Spleen (tissue), 11 donors: ENCODE measurements at regions not wholly inside any gene's neighbourhood (a gene's known extent, or its start where the extent isn't known, plus 50 kb on each side); places are given as distances from the start of the nearest gene placed in this dataset.

Source experiments
- DNase-seq: peaks from one replicate; pipeline ENCODE4 v3.0.0-alpha.2; 2020
- H3K27ac ChIP-seq, 8 donors: fragments of 200-600 bp; sonication (generic) in 7 of 8; 1 replicate in 4 of 8; 2 replicates in 4 of 8; pipeline versions ENCODE4 v1.5.0 to v1.8.0; 2016 to 2021; ENCODE audit warnings: inconsistent platforms in 4 of 8, mild to moderate bottlenecking in 4 of 8, moderate library complexity in 1 of 8
- H3K27me3 ChIP-seq, 7 donors: fragments of 200-600 bp; sonication (generic) in 6 of 7; replicated peaks in 1 of 7; 1 replicate in 4 of 7; 2 replicates in 3 of 7; pipeline versions ENCODE4 v1.5.0 to v1.8.0; 2016 to 2021; ENCODE audit warnings: inconsistent platforms in 3 of 7, mild to moderate bottlenecking in 1 of 7
- H3K36me3 ChIP-seq, 6 donors: fragments of 200-600 bp; sonication (generic) in 5 of 6; 1 replicate in 4 of 6; 2 replicates in 2 of 6; pipeline versions ENCODE4 v1.5.0 to v1.8.0; 2016 to 2021; ENCODE audit warnings: inconsistent platforms in 2 of 6
- H3K4me1 ChIP-seq, 6 donors: fragments of 200-600 bp; sonication (generic) in 5 of 6; 1 replicate in 3 of 6; 2 replicates in 3 of 6; pipeline versions ENCODE4 v1.5.0 to v1.8.0; 2016 to 2021; ENCODE audit warnings: inconsistent platforms in 3 of 6
- H3K4me3 ChIP-seq, 8 donors: fragments of 200-600 bp; sonication (generic) in 7 of 8; 1 replicate in 4 of 8; 2 replicates in 4 of 8; pipeline versions ENCODE4 v1.5.0 to v1.8.0; 2016 to 2021; ENCODE audit warnings: inconsistent platforms in 4 of 8, mild to moderate bottlenecking in 4 of 8, moderate library complexity in 2 of 8
- H3K9me3 ChIP-seq, 8 donors: fragments of 200-600 bp; sonication (generic) in 7 of 8; 1 replicate in 4 of 8; 2 replicates in 4 of 8; pipeline versions ENCODE4 v1.5.0 to v1.8.0; 2016 to 2021; ENCODE audit warnings: inconsistent platforms in 4 of 8
- POLR2A ChIP-seq, 3 donors: fragments of 450-650 bp; IDR thresholded peaks; one replicate each; pipeline ENCODE4 v1.5.1; 2017; ENCODE audit warnings: antibody characterized with exemption in 3 of 3, mild to moderate bottlenecking in 1 of 3
- POLR2AphosphoS5 ChIP-seq, 3 donors: sonication (generic); formaldehyde crosslinking; IDR thresholded peaks; one replicate each; pipeline ENCODE4 v1.5.1; 2017; ENCODE audit warnings: antibody characterized with exemption in 3 of 3
- WGBS, 5 donors: extraction: QIAGEN DNeasy Blood & Tissue Kit in 3 of 5; methylation state at CpG; one replicate each; pipeline versions ENCODE4 v1.1.5 to v1.1.7; 2013 to 2018; 5-methylcytosine and 5-hydroxymethylcytosine counted together
- intact Hi-C: fragments of 100-400 bp; cut with DNase I; formaldehyde crosslinking; loops from one replicate; pipeline ENCODE4 v1.15.0; 2023; ENCODE audit warnings: low total_unique reads
- TF ChIP-seq, protein P1 (sequence below), 11 experiments: fragments of 200-600 bp in 7 of 11; fragments of 450-650 bp in 4 of 11; sonication (generic) in 4 of 11; IDR thresholded peaks in 8 of 11; conservative IDR thresholded peaks in 3 of 11; 1 replicate in 7 of 11; 2 replicates in 4 of 11; pipeline versions ENCODE4 v1.4.0 to v1.8.0; 2016 to 2021; ENCODE audit warnings: antibody characterized with exemption in 11 of 11, inconsistent platforms in 4 of 11, mild to moderate bottlenecking in 1 of 11
- donor health status: healthy with polysubstance abuse.
- donor health status: DM: no; HTN: no; CAD: no; lungs with moderate emphysema.
- donor health status: DM: no; HTN: no; CAD: no.
- donor health status: Bipolar disorder and iron deficiency.
- donor health status: healthy.
- donor health status: DM: no; HTN: no; CAD: no.
- donor health status: DM: yes; HTN: yes; CAD: no.

- no peaks in the 10 kb centered on the region for H3K27me3 ChIP-seq
- no peaks in the 10 kb centered on the region for H3K36me3 ChIP-seq
- H3K4me1 ChIP-seq = no peaks in the 10 kb centered on the region
- intact Hi-C loops = no loop called here
- TF ChIP-seq, protein P1, sequence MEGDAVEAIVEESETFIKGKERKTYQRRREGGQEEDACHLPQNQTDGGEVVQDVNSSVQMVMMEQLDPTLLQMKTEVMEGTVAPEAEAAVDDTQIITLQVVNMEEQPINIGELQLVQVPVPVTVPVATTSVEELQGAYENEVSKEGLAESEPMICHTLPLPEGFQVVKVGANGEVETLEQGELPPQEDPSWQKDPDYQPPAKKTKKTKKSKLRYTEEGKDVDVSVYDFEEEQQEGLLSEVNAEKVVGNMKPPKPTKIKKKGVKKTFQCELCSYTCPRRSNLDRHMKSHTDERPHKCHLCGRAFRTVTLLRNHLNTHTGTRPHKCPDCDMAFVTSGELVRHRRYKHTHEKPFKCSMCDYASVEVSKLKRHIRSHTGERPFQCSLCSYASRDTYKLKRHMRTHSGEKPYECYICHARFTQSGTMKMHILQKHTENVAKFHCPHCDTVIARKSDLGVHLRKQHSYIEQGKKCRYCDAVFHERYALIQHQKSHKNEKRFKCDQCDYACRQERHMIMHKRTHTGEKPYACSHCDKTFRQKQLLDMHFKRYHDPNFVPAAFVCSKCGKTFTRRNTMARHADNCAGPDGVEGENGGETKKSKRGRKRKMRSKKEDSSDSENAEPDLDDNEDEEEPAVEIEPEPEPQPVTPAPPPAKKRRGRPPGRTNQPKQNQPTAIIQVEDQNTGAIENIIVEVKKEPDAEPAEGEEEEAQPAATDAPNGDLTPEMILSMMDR (IDR thresholded peaks at IDR 0.05 in 8 of 11, conservative IDR thresholded peaks at IDR 0.05 in 3 of 11) = no peak
- no peak for TF ChIP-seq POLR2AphosphoS5 (IDR thresholded peaks at IDR 0.05)
- TF ChIP-seq POLR2A (IDR thresholded peaks at IDR 0.05) = no peak
- no peak overlapping the region for H3K27ac ChIP-seq
- peaks cover 0 to 4% (median 0%) of the 10 kb centered on the region in 8 donors for H3K9me3 ChIP-seq
- DNase-seq = no peak
- no peak overlapping the region for H3K4me3 ChIP-seq
- WGBS, 5 donors = 86 to 95% (median 95%) methylated on average over 4 of the region's 4 CpGs
Measured at GRCh38 chr17:53548252-53548651, 274.5 kb upstream of the KIF2B start.

DNA sequence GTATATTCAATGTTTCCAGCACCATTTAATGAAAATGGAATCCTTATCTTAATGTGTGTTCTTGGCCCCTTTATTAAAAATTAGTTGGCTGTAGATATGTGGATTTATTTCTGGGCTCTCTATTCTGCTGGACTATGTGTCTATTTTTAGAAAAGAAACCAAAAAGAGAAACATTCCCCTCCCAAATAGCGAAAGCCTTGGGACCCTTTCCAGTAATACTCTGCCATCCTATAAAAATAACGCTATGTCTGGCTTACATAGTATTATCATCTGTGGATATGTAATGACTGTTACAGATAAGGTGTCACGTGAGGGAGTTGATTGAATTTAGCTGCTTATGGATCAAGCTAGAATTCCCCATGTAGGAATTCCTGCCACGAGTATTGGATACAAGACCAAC, 279.3 kb upstream of the KIF2B start:
- no peak for DNase-seq
- Histone ChIP-seq H3K4me1 (no peaks in the 10 kb centered on the region), H3K9me3 (no peaks in the 10 kb centered on the region), H3K27ac (no peak overlapping the region), H3K27me3 (no peaks in the 10 kb centered on the region), H3K4me3 (no peak overlapping the region), H3K36me3 (no peaks in the 10 kb centered on the region)
- intact Hi-C loops = no loop called here
- TF ChIP-seq, protein P1 (IDR thresholded peaks at IDR 0.05 in 8 of 11, conservative IDR thresholded peaks at IDR 0.05 in 3 of 11) = no peak
- TF ChIP-seq POLR2A (IDR thresholded peaks at IDR 0.05) = no peak
- WGBS, 5 donors = 58 to 85% (median 75%) methylated on average over 4 of the region's 4 CpGs

GRCh38 chr17:53538129-53538617, 284.6 kb upstream of the KIF2B start:
- H3K27ac ChIP-seq = no peak overlapping the region
- intact Hi-C loops = no loop called here
- H3K36me3 ChIP-seq = no peaks in the 10 kb centered on the region
- H3K4me1 ChIP-seq = no peaks in the 10 kb centered on the region
- DNase-seq = no peak
- no peak for TF ChIP-seq POLR2AphosphoS5 (IDR thresholded peaks at IDR 0.05)
- TF ChIP-seq, protein P1 (IDR thresholded peaks at IDR 0.05 in 8 of 11, conservative IDR thresholded peaks at IDR 0.05 in 3 of 11) = no peak
- no peak for TF ChIP-seq POLR2A (IDR thresholded peaks at IDR 0.05)
- peaks cover 0 to 9% (median 0%) of the 10 kb centered on the region in 8 donors for H3K9me3 ChIP-seq
- H3K4me3 ChIP-seq = no peak overlapping the region
- H3K27me3 ChIP-seq = no peaks in the 10 kb centered on the region
- WGBS, 5 donors = 80 to 91% (median 86%) methylated on average over 2 of the region's 2 CpGs

DNA sequence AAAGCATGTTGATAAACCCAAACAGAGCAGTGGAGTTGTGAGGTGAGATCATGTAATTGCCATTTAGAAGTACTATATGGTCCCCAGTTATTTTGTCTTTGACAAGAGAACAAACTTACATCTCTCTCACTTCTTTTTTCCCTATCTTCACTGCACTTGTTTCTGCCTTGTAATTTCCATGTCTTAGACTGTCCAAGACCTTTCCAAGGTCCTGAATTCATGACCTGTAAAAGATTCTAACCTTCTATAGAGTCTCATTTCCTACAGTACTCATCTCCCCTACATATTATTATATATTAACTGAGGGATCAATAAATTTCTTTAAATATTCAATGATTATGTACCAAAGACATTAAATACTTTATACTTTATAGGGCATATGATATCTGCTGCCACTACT, 295.3 kb upstream of the KIF2B start:
- TF ChIP-seq POLR2AphosphoS5 (IDR thresholded peaks at IDR 0.05) (no peak), POLR2A (IDR thresholded peaks at IDR 0.05) (no peak)
- TF ChIP-seq, protein P1 (IDR thresholded peaks at IDR 0.05 in 8 of 11, conservative IDR thresholded peaks at IDR 0.05 in 3 of 11) = no peak
- Histone ChIP-seq H3K4me3 (no peak overlapping the region), H3K9me3 (peaks cover 0 to 14% (median 4%) of the 10 kb centered on the region in 8 donors), H3K36me3 (no peaks in the 10 kb centered on the region), H3K27me3 (no peaks in the 10 kb centered on the region), H3K4me1 (no peaks in the 10 kb centered on the region), H3K27ac (no peak overlapping the region)
- no peak for DNase-seq
- intact Hi-C loops = no loop called here
